ENCODE measurements at regions not wholly inside any gene's neighbourhood (a gene's known extent, or its start where the extent isn't known, plus 50 kb on each side); places are given as distances from the start of the nearest gene placed in this dataset.

GRCh38 chr9:25472681-25473080 is 205.6 kb downstream of the TUSC1 start:
- Histone ChIP-seq H3K9me3 (ENCODE audit: control insufficient read depth in 1 of 2, insufficient read depth in 1 of 2, low read length in 2 of 2) (peaks cover 0 to 17% of the 10 kb centered on the region in 2 experiments), H3K36me3 (ENCODE audit: insufficient read depth, low read length) (no peaks in the 10 kb centered on the region), H3K27me3 (ENCODE audit: control insufficient read depth in 1 of 2, insufficient read depth in 2 of 2, low read length in 2 of 2) (no peaks in the 10 kb centered on the region), H3K4me1 (ENCODE audit: insufficient read depth, low read length) (no peaks in the 10 kb centered on the region), H3K4me3 (ENCODE audit: low read length) (no peak overlapping the region), H3K27ac (ENCODE audit: low read depth in 1 of 2, low read length in 2 of 2) (no peak overlapping the region)
- ATAC-seq (ENCODE audit: poor library complexity): no peak
- H3K9me3 Mint-ChIP-seq: peaks cover 26% of the 10 kb centered on the region
- DNase-seq: no peak
- H3K36me3 Mint-ChIP-seq (ENCODE audit: low read depth): no peaks in the 10 kb centered on the region
- intact Hi-C loops (cut with DNase I, micrococcal nuclease): no loop called here
- ChIA-PET POLR2A (no interaction called here), CTCF (no interaction called here)
- no peak overlapping the region for H3K27ac Mint-ChIP-seq
- no peaks in the 10 kb centered on the region for H3K4me1 Mint-ChIP-seq (ENCODE audit: low read depth)
- H3K4me3 Mint-ChIP-seq: no peak overlapping the region
- TF ChIP-seq CTCF (IDR thresholded peaks at IDR 0.05): no peak
- H3K27me3 Mint-ChIP-seq: no peaks in the 10 kb centered on the region

- H3K4me3 ChIP-seq (ENCODE audit: low read length): no peak overlapping the region
- no peaks in the 10 kb centered on the region for H3K27me3 ChIP-seq (ENCODE audit: control insufficient read depth in 1 of 2, insufficient read depth in 2 of 2, low read length in 2 of 2)
- H3K4me3 Mint-ChIP-seq: no peak overlapping the region
- ChIA-PET CTCF (no interaction called here), POLR2A (no interaction called here)
- H3K4me1 ChIP-seq (ENCODE audit: insufficient read depth, low read length): no peaks in the 10 kb centered on the region
- H3K9me3 ChIP-seq (ENCODE audit: control insufficient read depth in 1 of 2, insufficient read depth in 1 of 2, low read length in 2 of 2): peaks cover 0 to 17% of the 10 kb centered on the region in 2 experiments
- TF ChIP-seq CTCF (IDR thresholded peaks at IDR 0.05): no peak
- no peak overlapping the region for H3K27ac Mint-ChIP-seq
- H3K27ac ChIP-seq (ENCODE audit: low read depth in 1 of 2, low read length in 2 of 2): no peak overlapping the region
- no peaks in the 10 kb centered on the region for H3K27me3 Mint-ChIP-seq
- H3K36me3 Mint-ChIP-seq (ENCODE audit: low read depth): no peaks in the 10 kb centered on the region
- DNase-seq (peak in 1 of 14 experiments; percentile 5), ATAC-seq (ENCODE audit: poor library complexity) (no peak)
- peaks cover 22% of the 10 kb centered on the region for H3K9me3 Mint-ChIP-seq
- no peaks in the 10 kb centered on the region for H3K4me1 Mint-ChIP-seq (ENCODE audit: low read depth)
- H3K36me3 ChIP-seq (ENCODE audit: insufficient read depth, low read length): no peaks in the 10 kb centered on the region
- intact Hi-C loops (cut with DNase I, micrococcal nuclease): no loop called here
Observed at GRCh38 chr9:25472085-25472607, 206.1 kb downstream of the TUSC1 start.

DNA sequence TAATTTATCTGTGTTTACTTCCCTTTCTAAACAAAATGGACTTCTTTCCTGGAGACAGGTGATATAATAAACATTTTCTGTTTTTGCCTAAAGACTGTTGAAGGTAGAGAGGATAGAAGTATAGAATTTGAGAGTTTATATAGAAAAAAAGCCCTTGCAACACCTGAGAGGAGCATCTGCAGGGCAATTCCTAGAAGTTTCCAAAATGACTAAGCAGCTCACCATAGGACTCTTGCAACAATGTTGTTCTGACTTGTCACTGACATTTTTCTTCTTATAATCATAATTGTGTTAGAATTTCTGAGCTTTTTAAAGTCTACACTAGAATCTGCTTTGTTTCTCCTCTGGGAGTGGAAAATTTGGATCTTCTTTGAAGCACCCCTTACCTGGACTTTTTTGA is 216.8 kb downstream of the TUSC1 start:
- Mint-ChIP-seq H3K4me3 (no peak overlapping the region), H3K9me3 (peaks cover 14% of the 10 kb centered on the region), H3K4me1 (ENCODE audit: low read depth) (no peaks in the 10 kb centered on the region), H3K27ac (no peak overlapping the region), H3K27me3 (no peaks in the 10 kb centered on the region), H3K36me3 (ENCODE audit: low read depth) (no peaks in the 10 kb centered on the region)
- ChIA-PET POLR2A (no interaction called here), CTCF (no interaction called here)
- Histone ChIP-seq H3K36me3 (ENCODE audit: insufficient read depth, low read length) (no peaks in the 10 kb centered on the region), H3K4me1 (ENCODE audit: insufficient read depth, low read length) (no peaks in the 10 kb centered on the region), H3K4me3 (ENCODE audit: low read length) (no peak overlapping the region), H3K9me3 (ENCODE audit: control insufficient read depth in 1 of 2, insufficient read depth in 1 of 2, low read length in 2 of 2) (peaks cover 0 to 7% of the 10 kb centered on the region in 2 experiments), H3K27ac (ENCODE audit: low read depth in 1 of 2, low read length in 2 of 2) (no peak overlapping the region), H3K27me3 (ENCODE audit: control insufficient read depth in 1 of 2, insufficient read depth in 2 of 2, low read length in 2 of 2) (no peaks in the 10 kb centered on the region)
- TF ChIP-seq CTCF (IDR thresholded peaks at IDR 0.05): no peak
- intact Hi-C loops (cut with DNase I, micrococcal nuclease): loop anchor here in 1 of 2 experiments (10.0 kb wide), 1 partner anchor 57 kb away; no protein-coding TSS in a partner anchor
- ATAC-seq (ENCODE audit: poor library complexity): no peak
- DNase-seq: no peak

Measured in CD4-positive, alpha-beta T cell (primary cell).